Ishikawa (cell line): ENCODE measurements at regions not wholly inside any gene's neighbourhood (a gene's known extent, or its start where the extent isn't known, plus 50 kb on each side); places are given as distances from the start of the nearest gene placed in this dataset.

Experiments used
- CEBPB ChIP-seq: IDR thresholded peaks from 2 replicates; pipeline ENCODE4 v1.6.1; 2012
- CREB1 ChIP-seq: IDR thresholded peaks from 2 replicates; pipeline ENCODE4 v1.6.1; 2012; ENCODE audit warnings: low read depth
- EGR1 ChIP-seq: IDR thresholded peaks from 2 replicates; pipeline ENCODE4 v1.6.1; 2012
- EP300 ChIP-seq: IDR thresholded peaks from 2 replicates; pipeline ENCODE4 v1.6.1; 2012; ENCODE audit warnings: borderline replicate concordance
- FOXM1 ChIP-seq: IDR thresholded peaks from 2 replicates; pipeline ENCODE4 v1.6.1; 2012; ENCODE audit warnings: low read depth, borderline replicate concordance
- NFIC ChIP-seq: IDR thresholded peaks from 2 replicates; pipeline ENCODE4 v1.6.1; 2012
- RAD21 ChIP-seq: IDR thresholded peaks from 2 replicates; pipeline ENCODE4 v1.6.1; 2012; ENCODE audit warnings: low read depth
- TAF1 ChIP-seq: IDR thresholded peaks from 2 replicates; pipeline ENCODE4 v1.6.1; 2012; ENCODE audit warnings: low read depth, mild to moderate bottlenecking
- TCF12 ChIP-seq: IDR thresholded peaks from 2 replicates; pipeline ENCODE4 v1.6.1; 2012; ENCODE audit warnings: low read depth
- TEAD4 ChIP-seq: IDR thresholded peaks from 2 replicates; pipeline ENCODE4 v1.6.1; 2012
- USF1 ChIP-seq: IDR thresholded peaks from 2 replicates; pipeline ENCODE4 v1.6.1; 2012
- YY1 ChIP-seq: IDR thresholded peaks from 2 replicates; pipeline ENCODE4 v1.6.1; 2012; ENCODE audit warnings: low read depth
- ZBTB7A ChIP-seq: IDR thresholded peaks from 2 replicates; pipeline ENCODE4 v1.6.1; 2012; ENCODE audit warnings: low read depth
- TF ChIP-seq, protein P1 (sequence below): IDR thresholded peaks from 2 replicates; pipeline ENCODE4 v1.6.1; 2012; ENCODE audit warnings: low read depth, mild to moderate bottlenecking
- TF ChIP-seq, protein P2 (sequence below): IDR thresholded peaks from 2 replicates; pipeline ENCODE4 v1.6.1; 2012

DNA sequence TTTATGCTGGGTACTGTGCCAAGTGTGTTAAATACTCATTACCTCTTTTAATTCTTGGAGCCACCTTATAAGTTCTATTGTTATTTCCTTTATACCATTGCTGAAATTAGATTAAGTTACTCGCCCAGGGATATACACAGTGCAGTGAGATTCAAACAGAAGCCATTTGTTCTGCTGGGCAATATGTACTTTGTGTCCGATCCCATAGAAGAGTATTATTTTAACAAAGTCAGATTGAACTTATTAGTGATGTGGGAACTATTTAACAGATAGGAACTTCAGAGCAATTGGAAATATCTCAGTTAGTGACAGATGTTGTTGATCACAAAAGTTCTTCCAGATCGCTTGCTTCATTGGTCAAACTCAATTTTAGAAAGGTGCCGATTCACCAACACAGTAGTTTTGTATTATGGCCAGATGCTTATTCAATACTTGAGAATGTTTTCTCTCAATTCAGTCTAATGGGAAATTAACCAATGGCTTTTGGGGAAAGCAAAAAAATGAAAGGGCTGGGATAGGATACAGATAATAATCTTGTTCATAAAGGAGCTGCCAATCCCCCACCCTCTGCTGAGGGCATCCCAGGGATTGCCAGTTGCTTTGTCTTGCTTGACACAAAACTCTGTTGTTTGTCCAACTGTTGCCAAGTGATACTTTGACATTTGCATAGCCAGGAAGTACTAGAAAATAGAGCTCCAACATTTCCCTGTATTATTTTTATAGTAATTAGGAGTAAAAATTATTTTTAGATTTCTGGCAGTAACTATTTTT lies 94.8 kb upstream of the SEMA6A start:
- no peak for TF ChIP-seq ZBTB7A
- no peak for TF ChIP-seq EP300
- no peak for TF ChIP-seq TCF12
- no peak for TF ChIP-seq EGR1
- no peak for TF ChIP-seq YY1
- no peak for TF ChIP-seq RAD21
- TF ChIP-seq FOXM1 = no peak
- TF ChIP-seq TEAD4 = no peak
- no peak for TF ChIP-seq TAF1
- TF ChIP-seq CEBPB = no peak
- TF ChIP-seq, protein P1, sequence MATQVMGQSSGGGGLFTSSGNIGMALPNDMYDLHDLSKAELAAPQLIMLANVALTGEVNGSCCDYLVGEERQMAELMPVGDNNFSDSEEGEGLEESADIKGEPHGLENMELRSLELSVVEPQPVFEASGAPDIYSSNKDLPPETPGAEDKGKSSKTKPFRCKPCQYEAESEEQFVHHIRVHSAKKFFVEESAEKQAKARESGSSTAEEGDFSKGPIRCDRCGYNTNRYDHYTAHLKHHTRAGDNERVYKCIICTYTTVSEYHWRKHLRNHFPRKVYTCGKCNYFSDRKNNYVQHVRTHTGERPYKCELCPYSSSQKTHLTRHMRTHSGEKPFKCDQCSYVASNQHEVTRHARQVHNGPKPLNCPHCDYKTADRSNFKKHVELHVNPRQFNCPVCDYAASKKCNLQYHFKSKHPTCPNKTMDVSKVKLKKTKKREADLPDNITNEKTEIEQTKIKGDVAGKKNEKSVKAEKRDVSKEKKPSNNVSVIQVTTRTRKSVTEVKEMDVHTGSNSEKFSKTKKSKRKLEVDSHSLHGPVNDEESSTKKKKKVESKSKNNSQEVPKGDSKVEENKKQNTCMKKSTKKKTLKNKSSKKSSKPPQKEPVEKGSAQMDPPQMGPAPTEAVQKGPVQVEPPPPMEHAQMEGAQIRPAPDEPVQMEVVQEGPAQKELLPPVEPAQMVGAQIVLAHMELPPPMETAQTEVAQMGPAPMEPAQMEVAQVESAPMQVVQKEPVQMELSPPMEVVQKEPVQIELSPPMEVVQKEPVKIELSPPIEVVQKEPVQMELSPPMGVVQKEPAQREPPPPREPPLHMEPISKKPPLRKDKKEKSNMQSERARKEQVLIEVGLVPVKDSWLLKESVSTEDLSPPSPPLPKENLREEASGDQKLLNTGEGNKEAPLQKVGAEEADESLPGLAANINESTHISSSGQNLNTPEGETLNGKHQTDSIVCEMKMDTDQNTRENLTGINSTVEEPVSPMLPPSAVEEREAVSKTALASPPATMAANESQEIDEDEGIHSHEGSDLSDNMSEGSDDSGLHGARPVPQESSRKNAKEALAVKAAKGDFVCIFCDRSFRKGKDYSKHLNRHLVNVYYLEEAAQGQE = no peak
- TF ChIP-seq CREB1 = no peak
- TF ChIP-seq NFIC = no peak
- TF ChIP-seq, protein P2, sequence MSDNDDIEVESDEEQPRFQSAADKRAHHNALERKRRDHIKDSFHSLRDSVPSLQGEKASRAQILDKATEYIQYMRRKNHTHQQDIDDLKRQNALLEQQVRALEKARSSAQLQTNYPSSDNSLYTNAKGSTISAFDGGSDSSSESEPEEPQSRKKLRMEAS = no peak
- no peak for TF ChIP-seq USF1

DNA sequence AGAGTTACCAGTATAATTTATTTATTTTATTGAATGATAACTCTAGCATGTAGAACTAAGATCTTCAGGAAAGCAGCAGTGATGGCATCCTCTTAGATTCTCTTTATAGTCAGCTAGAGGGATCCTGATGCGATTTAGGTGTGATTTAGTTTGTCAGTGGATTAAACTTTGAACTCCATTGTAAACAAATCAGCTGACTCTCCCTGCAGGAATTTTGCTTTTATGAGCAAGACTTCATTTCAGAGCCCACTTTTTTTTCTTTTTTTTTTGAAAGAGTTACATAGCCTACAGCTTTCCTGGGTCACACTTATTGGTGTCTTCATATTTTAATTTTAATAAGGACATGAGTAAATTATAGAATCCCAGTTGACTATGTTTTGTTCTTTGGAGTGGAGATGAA lies 93.8 kb upstream of the SEMA6A start:
- TF ChIP-seq, protein P1 = no peak
- TF ChIP-seq FOXM1 (no peak), RAD21 (no peak), EGR1 (no peak), TAF1 (no peak), EP300 (no peak), ZBTB7A (no peak), TCF12 (no peak), TEAD4 (no peak), CEBPB (no peak), YY1 (no peak), NFIC (no peak), USF1 (no peak), CREB1 (no peak)
- TF ChIP-seq, protein P2 = no peak

GRCh38 chr5:116666901-116667300 lies 92.3 kb upstream of the SEMA6A start:
- no peak for TF ChIP-seq TAF1
- TF ChIP-seq EP300 = no peak
- TF ChIP-seq ZBTB7A = no peak

- TF ChIP-seq TAF1 (no peak), EP300 (no peak), ZBTB7A (no peak), YY1 (no peak), NFIC (no peak), USF1 (no peak), TEAD4 (no peak), EGR1 (no peak), RAD21 (no peak)
- TF ChIP-seq, protein P1 = no peak
Measured at GRCh38 chr5:116664988-116665387, 90.4 kb upstream of the SEMA6A start.
